Heart right ventricle (tissue), 16 donors: ENCODE measurements at regions not wholly inside any gene's neighbourhood (a gene's known extent, or its start where the extent isn't known, plus 50 kb on each side); places are given as distances from the start of the nearest gene placed in this dataset.

ENCODE experiments used
- ATAC-seq, 8 donors: fragments of 200-7000 bp; cut with Tn5 transposase; one replicate each; pipeline ENCODE4 v1.9.1; 2020; ENCODE audit warnings: mild to moderate bottlenecking in 8 of 8, moderate library complexity in 8 of 8, moderate number of reproducible peaks in 1 of 8
- DNase-seq, 2 donors: peaks; one replicate each; pipeline ENCODE4 v3.0.0-alpha.2; 2020
- H3K27ac ChIP-seq, 10 donors: fragments of 200-600 bp; sonication (generic) in 2 of 10; one replicate each; pipeline versions ENCODE4 v1.5.0 to v1.8.0; 2020 to 2022; ENCODE audit warnings: mild to moderate bottlenecking in 3 of 10
- H3K27me3 ChIP-seq, 7 donors: fragments of 200-600 bp; one replicate each; pipeline ENCODE4 v1.8.0; 2021 to 2022; ENCODE audit warnings: mild to moderate bottlenecking in 2 of 7
- H3K36me3 ChIP-seq, 9 donors: fragments of 200-600 bp; sonication (generic) in 1 of 9; one replicate each; pipeline versions ENCODE4 v1.5.0 to v1.8.0; 2020 to 2022; ENCODE audit warnings: mild to moderate bottlenecking in 2 of 9
- H3K4me1 ChIP-seq, 9 donors: fragments of 200-600 bp; sonication (generic) in 1 of 9; one replicate each; pipeline versions ENCODE4 v1.5.0 to v1.8.0; 2020 to 2022; ENCODE audit warnings: mild to moderate bottlenecking in 4 of 9
- H3K4me3 ChIP-seq, 10 donors: fragments of 200-600 bp; sonication (generic) in 2 of 10; one replicate each; pipeline versions ENCODE4 v1.5.0 to v1.8.0; 2020 to 2022; ENCODE audit warnings: mild to moderate bottlenecking in 7 of 10, moderate library complexity in 2 of 10
- H3K9me3 ChIP-seq, 11 donors: fragments of 200-600 bp in 10 of 11; sonication (generic) in 2 of 11; one replicate each; pipeline versions ENCODE4 v1.5.0 to v1.8.0; 2013 to 2022; ENCODE audit warnings: mild to moderate bottlenecking in 2 of 11, control low read depth in 1 of 11, moderate library complexity in 1 of 11
- CTCF ChIP-seq, 9 donors: fragments of 200-600 bp; sonication (generic) in 2 of 9; IDR thresholded peaks; one replicate each; pipeline versions ENCODE4 v1.5.0 to v1.8.0; 2021 to 2022; ENCODE audit warnings: antibody characterized with exemption in 9 of 9, mild to moderate bottlenecking in 5 of 9, moderate library complexity in 1 of 9
- WGBS, 2 donors: extraction: QIAGEN DNeasy Blood & Tissue Kit; methylation state at CpG; one replicate each; pipeline ENCODE4 v1.1.7; 2013; ENCODE audit warnings: inconsistent platforms in 1 of 2; 5-methylcytosine and 5-hydroxymethylcytosine counted together
- intact Hi-C, 10 donors: fragments of 100-400 bp; cut with DNase I; formaldehyde crosslinking; loops; one replicate each; pipeline versions ENCODE4 v1.11.1 to v1.14.2; 2022
- donor health status: Arrhythmogenic right ventricular cardiomyopathy.
- donor health status: ischemic (EF 13 %, LVEDD 7.1; RV severe dilation, severe dysfunction).
- donor health status: healthy with polysubstance abuse.
- donor health status: DM: no; HTN: yes; CAD: no.
- donor health status: DM: no; HTN: no; CAD: no.
- donor health status: ischemic (EF 25% LVEDD 6.9; RV normal size, moderate dysfunction).
- donor health status: ischemic (EF 25% LVEDD 5.7; RV mildly dilated, moderate dysfunction).
- donor health status: healthy.
- donor health status: DM: yes; HTN: yes; CAD: no.
- donor health status: Ischemic cardiomyopathy.
- donor health status: ischemic (EF 35%, LVEDD 5.7; RV mildly dilated, moderate dysfunction).
- donor health status: nonischemic (EF 11% LVEDD 7.7; RV severe dilation, severe dysfunction).
- donor health status: DM: yes; HTN: yes; CAD: no.
- donor health status: PGD.
- donor health status: ischemic (EF 29% LVEDD 5.4; RV normal size, mild dysfunction).
- donor health status: nonischemic (EF 23%, LVEDD 6.1; RV moderate dilation, normal function).

- Histone ChIP-seq H3K36me3 (no peaks in the 10 kb centered on the region), H3K27ac (no peak overlapping the region), H3K4me1 (no peaks in the 10 kb centered on the region), H3K9me3 (peaks cover 0 to 3% (median 0%) of the 10 kb centered on the region in 11 donors), H3K4me3 (no peak overlapping the region), H3K27me3 (no peaks in the 10 kb centered on the region)
- TF ChIP-seq CTCF (IDR thresholded peaks at IDR 0.05): no peak
- DNase-seq: no peak
- WGBS, 2 donors: 58 to 70% methylated on average over 3 of the region's 3 CpGs
- intact Hi-C loops: no loop called here
- ATAC-seq: no peak
Measured at GRCh38 chr12:24467226-24467625, 481.7 kb downstream of the BCAT1 start.

GRCh38 chr12:24463375-24463774 lies 485.5 kb downstream of the BCAT1 start:
- Histone ChIP-seq H3K36me3 (no peaks in the 10 kb centered on the region), H3K4me1 (peaks cover 0 to 3% (median 0%) of the 10 kb centered on the region in 9 donors), H3K4me3 (no peak overlapping the region), H3K27me3 (no peaks in the 10 kb centered on the region), H3K27ac (no peak overlapping the region), H3K9me3 (no peaks in the 10 kb centered on the region)
- WGBS, 2 donors: 83 to 93% methylated on average over 6 of the region's 6 CpGs
- TF ChIP-seq CTCF (IDR thresholded peaks at IDR 0.05): no peak
- intact Hi-C loops: no loop called here
- no peak for ATAC-seq
- DNase-seq: no peak

GRCh38 chr12:24462946-24463345 lies 486.0 kb downstream of the BCAT1 start:
- no peak for DNase-seq
- H3K4me1 ChIP-seq: peaks cover 0 to 4% (median 0%) of the 10 kb centered on the region in 9 donors
- H3K9me3 ChIP-seq: no peaks in the 10 kb centered on the region
- no peaks in the 10 kb centered on the region for H3K36me3 ChIP-seq
- no peak overlapping the region for H3K27ac ChIP-seq
- 100% methylated on average over 1 of the region's 1 CpG for WGBS, 2 donors
- no peak for TF ChIP-seq CTCF (IDR thresholded peaks at IDR 0.05)
- ATAC-seq: no peak
- H3K27me3 ChIP-seq: no peaks in the 10 kb centered on the region
- intact Hi-C loops: no loop called here
- no peak overlapping the region for H3K4me3 ChIP-seq

- intact Hi-C loops: no loop called here
- TF ChIP-seq CTCF (IDR thresholded peaks at IDR 0.05): no peak
- 60 to 82% methylated on average over 3 of the region's 3 CpGs for WGBS, 2 donors
Measured at GRCh38 chr12:24460506-24460905, 488.4 kb downstream of the BCAT1 start.

More at GRCh38 chr12:24460506-24460905, 488.4 kb downstream of the BCAT1 start:
- no peaks in the 10 kb centered on the region for H3K36me3 ChIP-seq
- H3K4me1 ChIP-seq: peaks cover 0 to 5% (median 0%) of the 10 kb centered on the region in 9 donors
- no peak overlapping the region for H3K4me3 ChIP-seq
- H3K9me3 ChIP-seq: no peaks in the 10 kb centered on the region
- no peaks in the 10 kb centered on the region for H3K27me3 ChIP-seq
- DNase-seq (no peak), ATAC-seq (no peak)
- no peak overlapping the region for H3K27ac ChIP-seq
